ENCODE measurements at regions not wholly inside any gene's neighbourhood (a gene's known extent, or its start where the extent isn't known, plus 50 kb on each side); places are given as distances from the start of the nearest gene placed in this dataset.

DNA sequence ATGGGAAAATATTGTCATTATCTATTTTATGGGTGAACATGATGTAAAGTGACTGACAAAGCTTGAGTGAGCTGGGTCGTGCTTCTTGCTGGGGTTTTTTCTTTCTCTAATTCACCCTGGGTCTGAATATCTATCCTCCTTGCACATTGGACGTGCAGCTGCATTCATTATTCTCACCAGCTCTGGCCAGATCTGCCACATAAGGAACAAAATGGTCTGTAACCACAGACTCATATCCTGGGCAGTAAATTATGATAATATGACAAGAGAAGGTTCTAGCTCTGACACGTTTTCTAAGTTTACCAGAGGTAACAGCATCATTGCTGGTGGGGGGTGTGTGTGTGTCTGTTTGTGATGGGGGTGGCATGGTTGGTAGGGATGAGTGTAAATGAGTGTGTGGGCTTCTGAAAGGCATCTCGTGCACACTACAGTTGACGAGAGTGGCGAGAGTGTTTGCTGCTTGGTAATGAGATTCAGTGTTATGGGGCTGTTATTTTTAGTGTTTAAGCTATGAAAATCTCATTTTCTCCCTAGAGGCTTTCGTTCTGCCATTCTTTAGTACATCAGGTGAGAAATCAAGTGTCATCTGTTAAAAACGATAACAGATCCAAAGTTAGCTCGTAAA is 418.4 kb downstream of the PDCD6IP start:
- SMC1A ChIA-PET (ENCODE audit: uncharacterized antibody, unreplicated experiment), result interaction anchor here (0.9 to 1.8 kb wide), 3 partner anchors 16 to 51 kb away, joined by 3 to 6 read pairs (median 4); no protein-coding TSS in a partner anchor
- no peaks in the 10 kb centered on the region for H3K79me2 ChIP-seq (ENCODE audit: control insufficient read depth, insufficient read depth, low read length)
- FAIRE-seq, result no peak
- POLR2A ChIA-PET, result interaction anchor here (1.5 kb wide), 1 partner anchor 8 kb away, joined by 3 read pairs; no protein-coding TSS in a partner anchor
- 19% methylated on average over 9 of the region's 9 CpGs for WGBS (ENCODE audit: insufficient coverage, insufficient replicate concordance, low lambda C conversion rate, missing lambda C conversion rate)
- H3K4me3 ChIP-seq, result no peak overlapping the region
- TF ChIP-seq NR2C1 (IDR thresholded peaks at IDR 0.05) (no peak), NFYB (IDR thresholded peaks at IDR 0.05; ENCODE audit: insufficient read depth, low read depth, low read length) (no peak), E2F4 (IDR thresholded peaks at IDR 0.05; ENCODE audit: low read depth, low read length) (no peak), PBX3 (IDR thresholded peaks at IDR 0.05; ENCODE audit: insufficient replicate concordance, low read depth, low read length) (no peak), POU2F2 (IDR thresholded peaks at IDR 0.05; ENCODE audit: borderline replicate concordance, low read depth, low read length) (no peak), ZBTB4 (CRISPR knock-in tag; IDR thresholded peaks at IDR 0.05) (no peak), SMARCA5 (IDR thresholded peaks at IDR 0.05) (no peak), BHLHE40 (IDR thresholded peaks at IDR 0.05; ENCODE audit: borderline replicate concordance in 1 of 2, low read depth in 2 of 2, low read length in 1 of 2) (peak; percentile 53 to 74; a peak in 2 of 4 replicates), MEF2B (IDR thresholded peaks at IDR 0.05; ENCODE audit: partially characterized antibody, poor library complexity, severe bottlenecking) (peak; percentile 45), MTA2 (IDR thresholded peaks at IDR 0.05; ENCODE audit: low read depth) (peak; percentile 41; the same call in 1 of the 2 replicates), ATF7 (IDR thresholded peaks at IDR 0.05; ENCODE audit: low read depth) (0 out of 2 replicates have a peak, but pooled peaks have one; percentile 19)
- TF ChIP-seq, protein P1, sequence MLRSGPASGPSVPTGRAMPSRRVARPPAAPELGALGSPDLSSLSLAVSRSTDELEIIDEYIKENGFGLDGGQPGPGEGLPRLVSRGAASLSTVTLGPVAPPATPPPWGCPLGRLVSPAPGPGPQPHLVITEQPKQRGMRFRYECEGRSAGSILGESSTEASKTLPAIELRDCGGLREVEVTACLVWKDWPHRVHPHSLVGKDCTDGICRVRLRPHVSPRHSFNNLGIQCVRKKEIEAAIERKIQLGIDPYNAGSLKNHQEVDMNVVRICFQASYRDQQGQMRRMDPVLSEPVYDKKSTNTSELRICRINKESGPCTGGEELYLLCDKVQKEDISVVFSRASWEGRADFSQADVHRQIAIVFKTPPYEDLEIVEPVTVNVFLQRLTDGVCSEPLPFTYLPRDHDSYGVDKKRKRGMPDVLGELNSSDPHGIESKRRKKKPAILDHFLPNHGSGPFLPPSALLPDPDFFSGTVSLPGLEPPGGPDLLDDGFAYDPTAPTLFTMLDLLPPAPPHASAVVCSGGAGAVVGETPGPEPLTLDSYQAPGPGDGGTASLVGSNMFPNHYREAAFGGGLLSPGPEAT (IDR thresholded peaks at IDR 0.05; ENCODE audit: low read depth), result 0 out of 2 replicates have a peak, but pooled peaks have one; percentile 32
- no peaks in the 10 kb centered on the region for H3K36me3 ChIP-seq (ENCODE audit: control insufficient read depth in 2 of 2, insufficient read depth in 2 of 2, low read length in 1 of 2)
- H3K4me2 ChIP-seq (ENCODE audit: control insufficient read depth, insufficient read depth), result no peak overlapping the region
- RAD21 ChIA-PET (ENCODE audit: unreplicated experiment), result interaction anchor here (1.0 to 1.5 kb wide), 4 partner anchors 43 to 333 kb away, joined by 3 to 5 read pairs (median 3); no protein-coding TSS in a partner anchor
- BruUV-seq (replicated peaks), result no TSS peak
- intact Hi-C loops (cut with micrococcal nuclease; ENCODE audit: unreplicated experiment), result no loop called here
- CTCF ChIA-PET, result interaction anchor here (2.2 kb wide), 1 partner anchor 467 kb away, joined by 8 read pairs; no protein-coding TSS in a partner anchor
- H2AFZ ChIP-seq (ENCODE audit: control insufficient read depth, low read depth, low read length), result no peak overlapping the region; the same call in 1 of the 2 replicates
- in situ Hi-C loops (cut with MboI), result no loop called here
- H3K27ac ChIP-seq (ENCODE audit: control insufficient read depth, insufficient read depth), result no peak overlapping the region
- H3K9ac ChIP-seq (ENCODE audit: control insufficient read depth, insufficient read depth, low read length), result no peak overlapping the region
- ATAC-seq, result 0 out of 3 replicates have a peak, but pooled peaks have one; percentile 26
- no peaks in the 10 kb centered on the region for H3K9me3 ChIP-seq (replicated peaks; ENCODE audit: control insufficient read depth, insufficient read depth, low read length)
- H3K27me3 ChIP-seq (replicated peaks in 1 of 2; ENCODE audit: control insufficient read depth in 2 of 2, insufficient read depth in 2 of 2, low read length in 1 of 2), result no peaks in the 10 kb centered on the region
- H3K4me1 ChIP-seq (ENCODE audit: control insufficient read depth, insufficient read depth, low read length), result no peaks in the 10 kb centered on the region
- no peak for DNase-seq (ENCODE audit: low read depth, low spot score)
- no peaks in the 10 kb centered on the region for H4K20me1 ChIP-seq (ENCODE audit: control insufficient read depth, insufficient read depth)
